ENCODE measurements at regions not wholly inside any gene's neighbourhood (a gene's known extent, or its start where the extent isn't known, plus 50 kb on each side); places are given as distances from the start of the nearest gene placed in this dataset.
"Not testable (repeated sequence)": the region's sequence is repeated elsewhere in the genome, so short reads cannot be mapped to it uniquely, and the experiment has no call there.

- no peak overlapping the region for H3K27ac ChIP-seq (ENCODE audit: low read depth, low read length)
Measured at GRCh38 chr7:39758234-39758970, 135.0 kb downstream of the RALA start.

GRCh38 chr7:39761449-39761848, 138.1 kb downstream of the RALA start:
- no peak overlapping the region for H3K9ac ChIP-seq (ENCODE audit: low read depth in 1 of 3, low read length in 3 of 3)

More at GRCh38 chr7:39758234-39758970, 135.0 kb downstream of the RALA start:
- Histone ChIP-seq H3K9ac (ENCODE audit: low read depth in 1 of 3, low read length in 3 of 3) (no peak overlapping the region), H3K36me3 (ENCODE audit: control insufficient read depth in 3 of 3, insufficient read depth in 3 of 3, low read length in 3 of 3) (no peaks in the 10 kb centered on the region), H3K9me3 (ENCODE audit: control insufficient read depth in 3 of 3, low read length in 3 of 3) (no peaks in the 10 kb centered on the region), H3K4me1 (ENCODE audit: control insufficient read depth in 3 of 3, insufficient read depth in 3 of 3, low read length in 3 of 3) (no peaks in the 10 kb centered on the region), H3K4me3 (ENCODE audit: low read length in 3 of 3) (no peak overlapping the region), H3K27me3 (ENCODE audit: control insufficient read depth in 3 of 3, insufficient read depth in 3 of 3, low read length in 3 of 3) (no peaks in the 10 kb centered on the region)

GRCh38 chr7:39762466-39762865, 139.1 kb downstream of the RALA start:
- not testable (repeated sequence) for H3K9me3 ChIP-seq (ENCODE audit: control insufficient read depth in 3 of 3, low read length in 3 of 3); H3K36me3 ChIP-seq (ENCODE audit: control insufficient read depth in 3 of 3, insufficient read depth in 3 of 3, low read length in 3 of 3); H3K27ac ChIP-seq (ENCODE audit: low read depth, low read length); H3K9ac ChIP-seq (ENCODE audit: low read depth in 1 of 3, low read length in 3 of 3); H3K27me3 ChIP-seq (ENCODE audit: control insufficient read depth in 3 of 3, insufficient read depth in 3 of 3, low read length in 3 of 3); H3K4me3 ChIP-seq (ENCODE audit: low read length in 3 of 3); H3K4me1 ChIP-seq (ENCODE audit: control insufficient read depth in 3 of 3, insufficient read depth in 3 of 3, low read length in 3 of 3)

More at GRCh38 chr7:39761449-39761848, 138.1 kb downstream of the RALA start:
- H3K27ac ChIP-seq (ENCODE audit: low read depth, low read length), result no peak overlapping the region
- H3K27me3 ChIP-seq (ENCODE audit: control insufficient read depth in 3 of 3, insufficient read depth in 3 of 3, low read length in 3 of 3), result no peaks in the 10 kb centered on the region
- H3K9me3 ChIP-seq (ENCODE audit: control insufficient read depth in 3 of 3, low read length in 3 of 3), result no peaks in the 10 kb centered on the region
- H3K4me1 ChIP-seq (ENCODE audit: control insufficient read depth in 3 of 3, insufficient read depth in 3 of 3, low read length in 3 of 3), result no peaks in the 10 kb centered on the region
- no peaks in the 10 kb centered on the region for H3K36me3 ChIP-seq (ENCODE audit: control insufficient read depth in 3 of 3, insufficient read depth in 3 of 3, low read length in 3 of 3)
- H3K4me3 ChIP-seq (ENCODE audit: low read length in 3 of 3), result no peak overlapping the region

- H3K9ac ChIP-seq (ENCODE audit: low read depth in 1 of 3, low read length in 3 of 3); H3K4me1 ChIP-seq (ENCODE audit: control insufficient read depth in 3 of 3, insufficient read depth in 3 of 3, low read length in 3 of 3); H3K27ac ChIP-seq (ENCODE audit: low read depth, low read length); H3K27me3 ChIP-seq (ENCODE audit: control insufficient read depth in 3 of 3, insufficient read depth in 3 of 3, low read length in 3 of 3); H3K36me3 ChIP-seq (ENCODE audit: control insufficient read depth in 3 of 3, insufficient read depth in 3 of 3, low read length in 3 of 3); H3K4me3 ChIP-seq (ENCODE audit: low read length in 3 of 3); H3K9me3 ChIP-seq (ENCODE audit: control insufficient read depth in 3 of 3, low read length in 3 of 3): not testable (repeated sequence)
Measured at GRCh38 chr7:39762881-39763280, 139.5 kb downstream of the RALA start.

DNA sequence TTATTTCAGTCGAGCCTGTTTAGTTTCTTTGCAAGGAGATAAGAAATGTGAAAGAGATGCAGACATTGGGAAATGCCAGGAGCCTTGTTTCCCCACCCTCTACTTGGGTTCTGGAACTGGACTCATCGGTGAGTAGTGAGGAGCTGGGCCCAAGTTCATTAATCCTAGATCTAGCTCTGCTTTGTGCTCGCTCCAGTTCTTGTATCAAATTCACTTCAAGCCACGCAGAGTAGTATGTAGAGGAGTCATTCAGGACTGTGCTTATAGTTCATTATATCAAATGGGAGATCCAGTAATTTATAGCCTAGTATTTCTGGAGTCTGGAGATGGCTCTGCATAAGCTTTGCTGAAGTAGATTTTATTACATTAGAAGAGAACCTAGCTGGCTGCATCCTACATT, 142.5 kb downstream of the RALA start:
- H3K9ac ChIP-seq (ENCODE audit: low read depth in 1 of 3, low read length in 3 of 3); H3K9me3 ChIP-seq (ENCODE audit: control insufficient read depth in 3 of 3, low read length in 3 of 3); H3K27ac ChIP-seq (ENCODE audit: low read depth, low read length); H3K36me3 ChIP-seq (ENCODE audit: control insufficient read depth in 3 of 3, insufficient read depth in 3 of 3, low read length in 3 of 3); H3K27me3 ChIP-seq (ENCODE audit: control insufficient read depth in 3 of 3, insufficient read depth in 3 of 3, low read length in 3 of 3); H3K4me1 ChIP-seq (ENCODE audit: control insufficient read depth in 3 of 3, insufficient read depth in 3 of 3, low read length in 3 of 3); H3K4me3 ChIP-seq (ENCODE audit: low read length in 3 of 3): not testable (repeated sequence)

DNA sequence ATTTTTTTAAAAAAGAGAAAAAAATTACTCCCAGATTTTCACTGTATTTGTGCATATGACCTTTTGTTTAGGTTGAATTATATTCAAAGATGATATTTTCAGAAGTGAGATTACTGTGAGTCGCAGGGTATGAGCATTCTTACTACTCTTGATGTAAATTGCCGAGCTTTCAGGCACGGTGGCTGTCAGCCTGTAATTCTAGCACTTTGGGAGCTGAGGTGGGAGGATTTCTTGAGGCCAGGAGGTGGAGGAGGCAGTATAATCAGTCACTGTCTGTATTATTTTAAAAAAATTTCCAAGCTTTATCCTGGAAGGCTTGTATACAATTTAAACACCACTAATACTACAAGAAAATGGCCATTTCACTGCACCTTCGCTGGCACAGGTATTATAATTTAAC, 145.1 kb downstream of the RALA start:
- not testable (repeated sequence) for H3K27ac ChIP-seq (ENCODE audit: low read depth, low read length); H3K4me3 ChIP-seq (ENCODE audit: low read length in 3 of 3); H3K27me3 ChIP-seq (ENCODE audit: control insufficient read depth in 3 of 3, insufficient read depth in 3 of 3, low read length in 3 of 3); H3K36me3 ChIP-seq (ENCODE audit: control insufficient read depth in 3 of 3, insufficient read depth in 3 of 3, low read length in 3 of 3); H3K4me1 ChIP-seq (ENCODE audit: control insufficient read depth in 3 of 3, insufficient read depth in 3 of 3, low read length in 3 of 3); H3K9ac ChIP-seq (ENCODE audit: low read depth in 1 of 3, low read length in 3 of 3); H3K9me3 ChIP-seq (ENCODE audit: control insufficient read depth in 3 of 3, low read length in 3 of 3)

DNA sequence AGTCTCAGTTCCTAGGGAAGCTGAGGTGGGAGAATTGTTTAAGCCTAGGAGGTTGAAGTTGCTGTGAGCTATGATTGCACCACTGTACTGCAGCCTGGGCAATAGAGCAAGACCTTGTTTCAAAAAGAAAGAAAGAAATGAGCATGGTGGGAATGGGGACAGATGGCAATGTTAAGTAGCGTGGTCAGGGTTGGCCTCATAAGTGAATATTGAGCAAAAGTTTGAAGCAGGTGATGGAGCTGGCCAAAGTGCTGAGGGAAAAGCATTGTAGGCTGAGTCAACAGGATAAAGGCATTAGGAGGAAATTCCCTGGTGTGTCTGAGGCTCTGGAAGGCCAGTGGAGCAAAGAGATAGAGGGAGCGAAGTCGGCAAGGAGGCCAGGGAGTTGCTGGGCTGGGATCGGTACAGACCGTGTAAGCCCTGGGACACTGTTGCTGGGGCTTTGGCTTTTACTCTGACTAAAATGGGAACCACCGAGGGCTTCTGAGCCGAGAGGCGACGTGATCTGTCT, 151.0 kb downstream of the RALA start:
- H3K27ac ChIP-seq (ENCODE audit: low read depth, low read length); H3K9me3 ChIP-seq (ENCODE audit: control insufficient read depth in 3 of 3, low read length in 3 of 3): not testable (repeated sequence)

DNA sequence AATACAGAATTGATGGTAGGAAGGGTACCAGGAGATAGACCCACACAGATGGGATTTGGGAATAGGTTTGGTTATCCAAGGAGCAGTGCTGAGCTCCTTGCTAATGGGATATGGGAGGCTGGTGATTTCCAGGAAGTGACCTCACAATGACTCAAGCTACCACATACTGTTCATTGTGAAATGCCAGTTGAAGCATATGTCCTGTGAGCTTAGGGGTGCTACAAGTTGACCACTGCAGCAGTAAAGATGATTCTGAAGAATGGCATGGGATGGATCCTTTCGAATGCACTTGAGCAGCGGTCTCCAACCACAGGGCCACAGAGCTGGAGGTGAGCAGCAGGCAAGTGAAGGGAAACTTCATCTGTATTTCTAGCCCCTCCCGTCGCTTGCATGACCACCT, 158.2 kb downstream of the RALA start:
- H3K27ac ChIP-seq (ENCODE audit: low read depth, low read length); H3K9me3 ChIP-seq (ENCODE audit: control insufficient read depth in 3 of 3, low read length in 3 of 3); H3K9ac ChIP-seq (ENCODE audit: low read depth in 1 of 3, low read length in 3 of 3); H3K4me3 ChIP-seq (ENCODE audit: low read length in 3 of 3); H3K36me3 ChIP-seq (ENCODE audit: control insufficient read depth in 3 of 3, insufficient read depth in 3 of 3, low read length in 3 of 3); H3K4me1 ChIP-seq (ENCODE audit: control insufficient read depth in 3 of 3, insufficient read depth in 3 of 3, low read length in 3 of 3); H3K27me3 ChIP-seq (ENCODE audit: control insufficient read depth in 3 of 3, insufficient read depth in 3 of 3, low read length in 3 of 3): not testable (repeated sequence)

More for the DNA sequence above, 151.0 kb downstream of the RALA start:
- not testable (repeated sequence) for H3K36me3 ChIP-seq (ENCODE audit: control insufficient read depth in 3 of 3, insufficient read depth in 3 of 3, low read length in 3 of 3); H3K4me3 ChIP-seq (ENCODE audit: low read length in 3 of 3); H3K9ac ChIP-seq (ENCODE audit: low read depth in 1 of 3, low read length in 3 of 3); H3K4me1 ChIP-seq (ENCODE audit: control insufficient read depth in 3 of 3, insufficient read depth in 3 of 3, low read length in 3 of 3); H3K27me3 ChIP-seq (ENCODE audit: control insufficient read depth in 3 of 3, insufficient read depth in 3 of 3, low read length in 3 of 3)

DNA sequence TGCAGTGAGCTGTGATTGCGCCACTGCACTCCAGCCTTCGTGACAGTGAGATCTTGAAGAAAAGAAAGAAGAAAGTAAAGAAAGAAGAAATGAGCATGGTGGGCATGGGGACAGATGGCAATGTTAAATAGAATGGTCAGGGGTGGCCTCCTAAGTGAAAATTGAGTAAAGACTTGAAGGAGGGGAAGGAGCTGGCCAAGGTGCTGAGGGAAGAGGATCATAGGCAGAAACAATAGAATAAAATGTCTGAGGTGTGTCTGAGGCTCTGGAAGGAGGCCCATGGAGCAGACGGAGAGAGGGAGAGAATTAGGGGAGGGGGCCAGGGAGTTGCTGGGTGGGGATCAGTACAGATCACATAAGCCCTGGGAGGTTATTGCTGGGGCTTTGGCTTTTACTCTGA, 163.1 kb downstream of the RALA start:
- H3K4me1 ChIP-seq (ENCODE audit: control insufficient read depth in 3 of 3, insufficient read depth in 3 of 3, low read length in 3 of 3); H3K27ac ChIP-seq (ENCODE audit: low read depth, low read length); H3K36me3 ChIP-seq (ENCODE audit: control insufficient read depth in 3 of 3, insufficient read depth in 3 of 3, low read length in 3 of 3); H3K4me3 ChIP-seq (ENCODE audit: low read length in 3 of 3); H3K9ac ChIP-seq (ENCODE audit: low read depth in 1 of 3, low read length in 3 of 3); H3K27me3 ChIP-seq (ENCODE audit: control insufficient read depth in 3 of 3, insufficient read depth in 3 of 3, low read length in 3 of 3); H3K9me3 ChIP-seq (ENCODE audit: control insufficient read depth in 3 of 3, low read length in 3 of 3): not testable (repeated sequence)

DNA sequence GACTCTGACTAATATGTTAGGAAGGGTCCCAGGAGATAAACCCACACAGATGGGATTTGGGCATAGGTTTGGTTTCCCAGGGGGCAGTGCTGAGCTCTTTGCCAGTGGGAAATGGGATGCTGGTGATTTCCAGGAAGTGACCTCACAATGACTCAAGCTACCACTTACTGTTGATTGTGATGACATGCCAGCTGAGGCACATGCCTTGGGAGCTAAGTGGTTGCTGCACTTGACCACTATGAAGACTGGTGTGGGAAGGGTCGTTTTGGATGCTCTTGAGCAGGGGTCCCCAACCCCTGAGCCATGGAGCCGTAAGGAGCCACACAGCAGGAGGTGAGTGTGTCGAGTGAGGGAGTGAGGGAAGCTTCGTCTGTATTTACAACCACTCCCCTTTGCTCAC, 159.0 kb upstream of the CDK13 start:
- not testable (repeated sequence) for H3K4me1 ChIP-seq (ENCODE audit: control insufficient read depth in 3 of 3, insufficient read depth in 3 of 3, low read length in 3 of 3); H3K27ac ChIP-seq (ENCODE audit: low read depth, low read length); H3K9ac ChIP-seq (ENCODE audit: low read depth in 1 of 3, low read length in 3 of 3); H3K4me3 ChIP-seq (ENCODE audit: low read length in 3 of 3); H3K36me3 ChIP-seq (ENCODE audit: control insufficient read depth in 3 of 3, insufficient read depth in 3 of 3, low read length in 3 of 3); H3K27me3 ChIP-seq (ENCODE audit: control insufficient read depth in 3 of 3, insufficient read depth in 3 of 3, low read length in 3 of 3); H3K9me3 ChIP-seq (ENCODE audit: control insufficient read depth in 3 of 3, low read length in 3 of 3)
